Activated T-cell treated with anti-CD3 and anti-CD28 coated beads, Interleukin-2, amount 50 U/mL, for 48 hours (primary cell): ENCODE measurements at regions not wholly inside any gene's neighbourhood (a gene's known extent, or its start where the extent isn't known, plus 50 kb on each side); places are given as distances from the start of the nearest gene placed in this dataset.

Experiments used
- DNase-seq, 2 experiments: peaks; one replicate each; pipeline ENCODE4 v3.0.0-alpha.2; 2020

DNA sequence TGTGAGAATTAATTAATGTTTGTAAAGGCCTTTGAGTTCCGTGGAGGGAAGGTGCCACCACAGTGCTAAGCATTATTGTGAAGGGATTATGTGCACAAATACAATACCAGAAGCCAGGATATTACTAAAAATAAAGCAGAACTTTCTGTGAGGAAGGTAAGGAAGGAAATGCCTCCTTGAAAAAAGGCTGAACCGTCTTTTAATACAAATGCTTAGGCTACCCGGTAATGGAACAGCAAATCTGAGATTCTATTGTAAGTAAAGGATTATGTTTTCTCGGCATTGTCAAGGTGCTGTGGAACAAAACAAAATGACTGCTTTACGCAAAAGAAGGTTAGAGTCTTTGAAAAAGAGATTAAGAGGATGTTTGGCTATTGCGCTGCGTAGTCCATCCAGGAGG is 57.9 kb upstream of the SPRY1 start:
- no peak for DNase-seq

DNA sequence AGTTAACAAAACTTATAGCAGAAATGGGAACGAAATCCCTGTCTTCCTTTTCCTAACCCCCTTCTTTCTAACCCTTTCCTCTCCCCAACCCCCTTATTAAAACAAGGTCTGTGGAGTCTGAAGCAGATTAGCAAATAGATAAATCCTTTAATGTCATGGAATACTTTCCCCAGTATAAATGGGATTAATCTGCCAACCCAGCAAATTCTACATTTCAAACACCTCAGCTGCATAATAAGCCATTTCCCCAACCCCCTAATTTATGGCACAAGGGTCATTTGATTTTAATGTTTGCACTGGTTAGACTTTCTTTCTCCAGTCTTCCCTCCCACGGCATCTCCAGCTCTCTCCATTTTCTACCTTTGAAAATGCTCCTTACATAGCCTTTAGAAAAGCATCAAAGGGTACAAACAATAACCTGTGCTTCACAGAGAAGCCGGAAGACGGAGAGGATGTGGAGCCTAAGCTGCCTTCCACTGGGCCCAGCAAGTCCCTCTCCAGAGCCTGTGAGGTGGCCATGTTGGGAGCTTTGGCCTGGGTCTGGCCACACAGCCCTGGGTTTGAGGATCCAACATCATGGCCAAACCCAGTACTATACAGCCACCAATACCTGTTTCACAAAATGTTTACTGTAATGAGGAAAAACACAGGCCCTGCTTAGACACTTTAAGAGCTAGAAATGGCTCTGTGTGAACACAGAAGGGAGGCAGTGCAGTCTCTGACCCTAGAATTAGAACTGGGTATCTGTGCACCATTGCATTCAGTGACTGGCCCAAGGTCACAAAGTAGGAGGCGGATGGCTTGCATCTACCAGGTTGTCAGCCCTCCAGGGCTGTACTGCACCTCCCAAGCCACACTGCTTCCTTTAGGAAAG is 56.9 kb upstream of the SPRY1 start:
- DNase-seq: no peak

DNA sequence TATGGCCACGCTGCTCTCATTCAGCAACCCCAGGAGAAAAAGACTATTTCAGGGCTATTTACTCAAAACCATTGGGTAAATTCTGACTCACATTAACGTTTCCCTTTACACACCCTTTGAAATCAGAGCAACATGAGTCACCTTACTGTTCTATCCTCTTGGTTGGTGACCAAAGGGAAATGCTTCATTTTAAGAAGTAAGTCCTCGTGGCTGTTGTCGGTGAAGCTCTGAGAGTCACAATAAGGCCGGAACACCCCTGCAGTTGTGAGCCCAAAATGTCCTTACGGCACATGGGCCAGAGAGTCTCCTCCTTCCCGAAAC is 56.3 kb upstream of the SPRY1 start:
- DNase-seq: no peak

DNA sequence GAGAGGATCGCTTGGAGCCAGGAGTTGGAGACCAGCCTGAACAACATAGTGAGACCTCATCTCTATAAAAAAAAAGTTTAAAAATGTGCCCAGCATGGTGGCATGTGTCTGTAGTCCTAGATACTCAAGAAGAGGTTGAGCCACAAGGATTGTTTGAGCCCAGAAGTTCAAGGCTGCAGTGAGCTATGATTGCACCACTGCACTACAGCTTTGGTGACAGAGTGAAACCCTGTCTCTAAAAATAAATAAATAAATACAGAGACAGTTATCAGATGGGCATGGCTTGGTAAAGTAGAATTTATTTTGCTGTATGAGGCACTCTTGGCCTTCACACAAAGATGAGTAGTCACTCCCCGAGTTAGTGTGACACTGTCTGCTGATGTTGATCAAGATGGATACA is 54.1 kb upstream of the SPRY1 start:
- no peak for DNase-seq

DNA sequence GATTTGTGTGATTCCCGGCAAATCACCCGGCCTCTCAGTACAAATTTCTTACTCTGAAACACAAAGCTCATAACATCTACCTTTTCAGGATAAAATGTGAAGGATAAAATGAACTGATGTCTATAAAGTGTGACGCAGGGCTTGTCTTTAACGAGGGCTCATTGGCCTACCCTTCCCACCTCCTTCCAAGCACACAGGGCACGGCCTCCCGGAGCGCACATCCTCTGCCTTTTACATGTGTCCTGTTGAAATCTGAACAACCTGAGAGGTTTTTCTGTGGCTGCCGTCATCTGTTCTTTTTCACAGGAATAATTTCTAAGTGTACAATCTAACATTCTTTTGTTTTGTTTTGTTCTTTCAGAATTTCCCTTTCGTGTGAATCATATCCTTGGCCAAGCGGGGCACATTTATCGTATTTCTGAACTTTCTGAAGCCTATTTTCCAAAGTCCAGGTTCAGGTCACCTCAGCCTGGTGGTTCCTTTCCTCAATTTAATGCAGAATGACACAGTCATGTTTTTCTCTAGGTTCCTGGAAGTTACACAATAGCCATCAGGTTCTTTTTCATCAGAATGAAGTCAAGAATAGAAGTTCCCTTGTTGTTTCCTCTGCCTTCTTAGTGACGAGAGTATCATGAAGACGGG is 53.1 kb upstream of the SPRY1 start:
- no peak for DNase-seq

DNA sequence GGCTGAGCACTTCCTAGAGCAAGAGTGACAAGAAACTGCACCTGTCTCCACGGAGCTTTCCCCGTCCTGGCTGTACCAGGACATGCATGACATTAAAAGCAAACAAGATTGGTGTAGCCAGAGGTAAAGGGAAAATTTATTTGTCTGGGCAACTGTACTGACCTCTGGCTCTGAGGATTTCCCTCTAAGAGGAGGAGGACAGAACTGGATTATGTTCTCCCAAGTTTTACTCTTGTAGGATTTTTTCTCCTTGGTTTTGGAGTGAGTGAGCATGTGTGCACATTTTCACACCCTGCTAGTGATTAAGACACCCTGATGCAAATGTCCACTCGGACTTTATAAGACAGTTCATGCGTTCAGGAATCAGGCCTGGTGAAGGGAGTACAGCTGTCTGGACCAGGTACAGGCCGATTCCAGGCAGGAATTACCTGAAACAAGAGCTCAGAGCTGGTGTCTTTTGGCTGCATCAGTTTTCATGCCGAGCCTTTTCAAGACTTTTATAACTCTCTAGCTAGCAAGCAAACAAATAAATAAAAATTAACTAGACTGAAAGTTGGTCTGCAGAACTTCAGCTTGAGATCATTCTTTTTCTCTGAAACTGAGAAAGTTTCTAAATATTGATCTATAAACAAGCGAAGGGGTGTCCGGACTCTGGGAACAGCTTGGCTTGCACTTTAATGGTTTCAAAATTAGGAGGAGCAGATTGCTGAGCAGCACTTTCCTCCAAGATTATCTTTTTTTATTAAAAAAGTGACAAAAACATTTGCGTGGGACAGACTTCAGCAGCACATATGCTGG is 51.3 kb upstream of the SPRY1 start:
- DNase-seq: no peak

DNA sequence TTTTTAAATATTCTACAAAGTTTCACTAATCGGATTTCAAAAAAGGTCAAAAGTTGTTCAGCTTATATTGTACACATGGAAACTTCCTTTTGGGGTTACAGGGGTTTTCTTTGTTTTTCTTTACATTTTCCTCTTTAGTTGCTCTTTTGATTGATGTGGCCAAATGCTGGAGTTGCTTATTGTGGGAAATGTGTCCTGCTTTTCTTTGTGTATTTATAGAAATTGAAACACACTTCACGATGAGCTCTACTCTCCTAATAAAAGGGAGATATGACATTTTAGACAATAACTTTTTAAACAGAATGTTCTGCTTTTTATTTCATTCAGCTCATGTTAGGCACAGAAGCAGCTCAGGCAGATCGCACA is 50.7 kb upstream of the SPRY1 start:
- DNase-seq: no peak

DNA sequence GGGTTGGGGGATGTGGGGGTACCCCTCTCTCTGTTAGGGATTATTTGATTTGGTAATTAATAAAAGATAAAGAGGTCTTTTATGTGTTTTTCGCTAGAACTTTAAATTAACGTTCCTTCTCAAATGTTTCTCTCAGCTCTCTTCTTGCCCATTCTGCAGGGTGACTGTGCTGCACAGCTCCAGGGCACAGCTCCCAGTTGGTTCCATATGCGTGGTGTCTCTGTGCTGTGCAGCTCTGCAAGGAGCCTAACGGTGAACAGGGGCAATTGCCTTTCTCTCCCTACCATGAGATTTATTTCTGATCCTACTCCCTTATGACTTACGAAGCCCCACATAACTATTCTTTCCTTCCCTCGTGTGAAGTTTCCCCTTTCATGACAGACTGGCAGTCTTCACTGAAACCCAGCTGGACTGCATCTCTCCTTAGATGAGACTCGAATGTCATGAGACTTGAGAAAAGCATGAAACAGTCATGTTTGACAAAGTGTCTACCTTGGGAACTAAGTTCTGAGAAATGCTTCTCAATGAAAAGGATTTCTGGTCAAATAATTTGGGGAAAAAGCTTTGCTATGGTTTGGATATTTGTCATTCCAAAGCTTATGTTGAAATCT is 50.2 kb upstream of the SPRY1 start:
- no peak for DNase-seq
